NCI-H69 (cell line): ENCODE measurements at regions not wholly inside any gene's neighbourhood (a gene's known extent, or its start where the extent isn't known, plus 50 kb on each side); places are given as distances from the start of the nearest gene placed in this dataset.
"Not testable (repeated sequence)": the region's sequence is repeated elsewhere in the genome, so short reads cannot be mapped to it uniquely, and the experiment has no call there.

ENCODE experiments used
- DNase-seq: peaks from one replicate; lab custom pipeline; 2025; lab: John Stamatoyannopoulos, UW

- DNase-seq: no peak
Measured at GRCh38 chr9:108062680-108063079, 573.1 kb upstream of the KLF4 start.

- no peak for DNase-seq
Measured at GRCh38 chr9:108060175-108060574, 570.6 kb upstream of the KLF4 start.

GRCh38 chr9:108058135-108058814, 568.7 kb upstream of the KLF4 start:
- no peak for DNase-seq

- DNase-seq: no peak
Measured at GRCh38 chr9:108057421-108058134, 568.0 kb upstream of the KLF4 start.

GRCh38 chr9:108056805-108057386, 567.3 kb upstream of the KLF4 start:
- no peak for DNase-seq

- DNase-seq: peak; percentile 19
Measured at GRCh38 chr9:108056084-108056804, 566.7 kb upstream of the KLF4 start.

- DNase-seq: no peak
Measured at GRCh38 chr9:108054131-108054630, 564.6 kb upstream of the KLF4 start.

GRCh38 chr9:108053555-108054061, 564.0 kb upstream of the KLF4 start:
- peak; percentile 70 for DNase-seq

GRCh38 chr9:108052431-108053080, 563.0 kb upstream of the KLF4 start:
- no peak for DNase-seq

GRCh38 chr9:108050894-108051293, 561.3 kb upstream of the KLF4 start:
- DNase-seq: no peak

GRCh38 chr9:108049671-108050494, 560.3 kb upstream of the KLF4 start:
- peak; percentile 44 for DNase-seq

- no peak for DNase-seq
Measured at GRCh38 chr9:108049026-108049607, 559.5 kb upstream of the KLF4 start.

GRCh38 chr9:108048406-108049025, 558.9 kb upstream of the KLF4 start:
- no peak for DNase-seq

GRCh38 chr9:108047777-108048176, 558.2 kb upstream of the KLF4 start:
- not testable (repeated sequence) for DNase-seq

GRCh38 chr9:108047264-108047663, 557.7 kb upstream of the KLF4 start:
- no peak for DNase-seq

- no peak for DNase-seq
Measured at GRCh38 chr9:108045851-108046250, 556.3 kb upstream of the KLF4 start.

GRCh38 chr9:108043585-108043984, 554.0 kb upstream of the KLF4 start:
- no peak for DNase-seq

- no peak for DNase-seq
Measured at GRCh38 chr9:108041551-108041950, 552.0 kb upstream of the KLF4 start.

GRCh38 chr9:108040783-108041182, 551.2 kb upstream of the KLF4 start:
- DNase-seq: no peak

GRCh38 chr9:108039493-108039892, 549.9 kb upstream of the KLF4 start:
- DNase-seq: no peak
